ENCODE measurements at regions not wholly inside any gene's neighbourhood (a gene's known extent, or its start where the extent isn't known, plus 50 kb on each side); places are given as distances from the start of the nearest gene placed in this dataset.

- no peak for FAIRE-seq
Observed at GRCh38 chr9:73682789-73683188, 531.1 kb downstream of the ANXA1 start.

- no peak for FAIRE-seq
Observed at GRCh38 chr9:73683862-73684591, 532.4 kb downstream of the ANXA1 start.

- FAIRE-seq = no peak
Observed at GRCh38 chr9:73684601-73685000, 532.9 kb downstream of the ANXA1 start.

- no peak for FAIRE-seq
Observed at GRCh38 chr9:73685786-73686185, 534.1 kb downstream of the ANXA1 start.

GRCh38 chr9:73689051-73689870, 537.6 kb downstream of the ANXA1 start:
- no peak for FAIRE-seq

GRCh38 chr9:73701415-73702057, 549.9 kb downstream of the ANXA1 start:
- no peak for FAIRE-seq

- no peak for FAIRE-seq
Observed at GRCh38 chr9:73714294-73714693, 562.6 kb downstream of the ANXA1 start.

- no peak for FAIRE-seq
Observed at GRCh38 chr9:73715591-73715990, 563.9 kb downstream of the ANXA1 start.

- no peak for FAIRE-seq
Observed at GRCh38 chr9:73719660-73720059, 568.0 kb downstream of the ANXA1 start.

- FAIRE-seq = no peak
Observed at GRCh38 chr9:73720601-73721000, 568.9 kb downstream of the ANXA1 start.

GRCh38 chr9:73736270-73736669, 584.6 kb downstream of the ANXA1 start:
- no peak for FAIRE-seq

- FAIRE-seq = no peak
Observed at GRCh38 chr9:73738741-73739530, 587.3 kb downstream of the ANXA1 start.

- FAIRE-seq = no peak
Observed at GRCh38 chr9:73741316-73741715, 589.7 kb downstream of the ANXA1 start.

GRCh38 chr9:73742412-73742811, 590.7 kb downstream of the ANXA1 start:
- no peak for FAIRE-seq

- FAIRE-seq = no peak
Observed at GRCh38 chr9:73743826-73744225, 592.2 kb downstream of the ANXA1 start.

- no peak for FAIRE-seq
Observed at GRCh38 chr9:73745598-73745997, 593.9 kb downstream of the ANXA1 start.

GRCh38 chr9:73753171-73753570, 601.5 kb downstream of the ANXA1 start:
- no peak for FAIRE-seq

GRCh38 chr9:73761905-73762304, 610.2 kb downstream of the ANXA1 start:
- no peak for FAIRE-seq

GRCh38 chr9:73773896-73774295, 622.2 kb downstream of the ANXA1 start:
- no peak for FAIRE-seq

- no peak for FAIRE-seq
Observed at GRCh38 chr9:73775757-73776156, 624.1 kb downstream of the ANXA1 start.

GRCh38 chr9:73780916-73781315, 629.3 kb downstream of the ANXA1 start:
- FAIRE-seq = no peak

GRCh38 chr9:73782166-73782565, 630.5 kb downstream of the ANXA1 start:
- no peak for FAIRE-seq

- FAIRE-seq = no peak
Observed at GRCh38 chr9:73799446-73799845, 647.8 kb downstream of the ANXA1 start.
